ENCODE measurements at regions not wholly inside any gene's neighbourhood (a gene's known extent, or its start where the extent isn't known, plus 50 kb on each side); places are given as distances from the start of the nearest gene placed in this dataset.
"Not testable (repeated sequence)": the region's sequence is repeated elsewhere in the genome, so short reads cannot be mapped to it uniquely, and the experiment has no call there.

DNA sequence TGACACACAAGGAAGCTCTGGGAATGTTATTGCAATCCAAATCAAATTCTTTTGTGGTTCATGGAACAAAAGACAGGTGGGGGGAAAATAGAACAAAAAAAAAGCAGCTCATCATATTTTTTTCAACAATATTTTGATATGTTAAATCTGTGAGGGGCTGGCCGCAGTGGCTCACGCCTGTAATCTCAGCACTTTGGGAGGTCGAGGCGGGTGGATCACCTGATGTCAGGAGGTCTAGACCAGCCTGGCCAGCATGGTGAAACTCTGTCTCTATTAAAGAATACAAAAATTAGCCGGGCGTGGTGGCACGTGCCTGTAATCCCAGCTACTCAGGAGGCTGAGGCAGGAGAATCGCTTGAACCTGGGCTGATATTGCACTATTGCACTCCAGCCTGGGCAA lies 279.4 kb upstream of the SPAG17 start:
- TF ChIP-seq CTCF, POLR2AphosphoS5 (IDR thresholded peaks at IDR 0.05): not testable (repeated sequence)

Measured in transverse colon (tissue), 4 donors.